ENCODE measurements at regions not wholly inside any gene's neighbourhood (a gene's known extent, or its start where the extent isn't known, plus 50 kb on each side); places are given as distances from the start of the nearest gene placed in this dataset.
A peak's percentile ranks its signal among the peaks of the same experiment; 100 is the strongest.
"Not testable (repeated sequence)": the region's sequence is repeated elsewhere in the genome, so short reads cannot be mapped to it uniquely, and the experiment has no call there.

- no peak for DNase-seq
- no peak for ATAC-seq (ENCODE audit: poor library complexity)
- intact Hi-C loops (cut with DNase I): no loop called here
Measured at GRCh38 chrY:9118704-9119103, 218.6 kb upstream of the TSPY4 start.

DNA sequence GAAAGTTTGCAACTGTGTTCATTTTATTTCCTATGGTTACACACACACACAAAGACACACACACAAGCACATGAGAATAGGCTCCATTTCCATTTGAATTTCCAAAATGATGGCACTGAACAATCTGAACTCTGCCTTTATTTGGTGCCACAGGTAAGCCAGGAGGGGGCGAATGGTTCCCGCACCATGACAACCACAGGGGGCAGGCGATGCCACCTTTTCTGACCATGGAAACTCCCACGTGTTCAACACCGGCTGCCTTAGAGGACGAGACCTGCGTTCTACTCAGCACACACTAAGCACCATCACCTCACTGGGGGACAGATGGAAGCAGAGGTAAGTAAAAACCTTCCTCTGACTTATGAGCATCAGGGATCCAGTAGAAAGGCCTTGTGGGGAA, 212.6 kb upstream of the TSPY4 start:
- ATAC-seq (ENCODE audit: poor library complexity): no peak
- DNase-seq: no peak
- intact Hi-C loops (cut with DNase I): no loop called here

GRCh38 chrY:9126545-9126944, 210.7 kb upstream of the TSPY4 start:
- intact Hi-C loops (cut with DNase I): no loop called here
- DNase-seq: no peak

DNA sequence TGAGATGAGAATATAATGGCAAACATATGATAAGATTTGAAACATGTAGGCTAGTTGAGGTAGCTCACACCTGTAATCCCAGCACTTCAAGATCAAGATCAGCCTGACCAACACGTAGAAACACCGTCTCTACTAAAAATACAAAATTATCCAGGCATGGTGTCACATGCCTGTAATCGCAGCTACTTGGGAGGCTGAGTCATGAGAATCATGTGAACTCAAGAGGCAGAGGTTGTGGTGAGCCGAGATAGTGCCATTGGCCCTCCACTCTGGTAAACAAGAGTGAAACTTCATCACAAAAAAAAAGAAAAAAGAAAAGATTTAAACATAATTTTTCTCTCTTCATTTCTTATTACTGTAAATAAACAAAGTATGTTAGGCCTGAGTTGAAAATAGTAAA, 193.9 kb upstream of the TSPY4 start:
- ATAC-seq (ENCODE audit: poor library complexity); DNase-seq; intact Hi-C loops (cut with DNase I): not testable (repeated sequence)

More at GRCh38 chrY:9126545-9126944, 210.7 kb upstream of the TSPY4 start:
- ATAC-seq (ENCODE audit: poor library complexity): no peak

- ATAC-seq (ENCODE audit: poor library complexity); intact Hi-C loops (cut with DNase I); DNase-seq: not testable (repeated sequence)
Measured at GRCh38 chrY:9154552-9154951, 182.7 kb upstream of the TSPY4 start.

DNA sequence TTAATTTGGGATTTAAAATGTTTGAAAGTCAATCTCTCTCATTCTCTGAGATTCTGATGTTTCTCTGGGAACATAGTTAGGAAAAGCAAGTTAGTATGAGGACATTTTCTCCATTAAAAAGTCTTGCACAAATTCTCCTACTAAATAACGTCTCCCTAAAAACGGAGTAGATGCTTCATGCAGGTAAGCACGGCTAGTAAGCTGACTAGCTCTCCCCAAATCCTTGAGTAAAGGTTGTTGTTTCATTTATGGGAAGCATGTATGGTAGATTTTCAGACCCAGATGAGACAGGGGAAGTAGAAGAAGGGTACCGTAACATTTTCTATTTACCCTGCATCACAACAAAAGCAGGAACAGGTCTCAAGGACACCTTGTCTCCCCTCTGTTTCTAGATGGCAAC, 181.5 kb upstream of the TSPY4 start:
- intact Hi-C loops (cut with DNase I): no loop called here
- ATAC-seq (ENCODE audit: poor library complexity) (no peak), DNase-seq (no peak)

DNA sequence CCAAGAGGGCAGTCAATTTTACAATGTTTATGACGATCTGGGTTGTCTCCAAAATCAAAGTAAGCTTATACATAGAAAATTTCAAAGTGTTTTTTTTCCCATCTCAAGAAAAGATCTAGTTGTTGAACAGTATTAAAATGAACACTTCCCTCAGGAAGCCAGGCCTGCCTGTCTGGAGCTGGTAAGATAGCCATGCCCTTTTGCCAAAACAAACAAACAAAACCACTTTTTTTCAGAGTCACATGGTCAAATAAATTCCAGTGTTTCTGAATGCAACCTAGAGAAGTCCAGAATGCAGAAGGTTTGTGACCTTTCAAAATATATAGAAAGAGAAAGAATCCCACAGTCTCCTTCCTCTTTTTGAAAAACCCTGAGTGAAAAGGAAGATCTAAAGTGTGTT, 178.6 kb upstream of the TSPY4 start:
- DNase-seq: no peak
- ATAC-seq (ENCODE audit: poor library complexity): no peak
- intact Hi-C loops (cut with DNase I): no loop called here

DNA sequence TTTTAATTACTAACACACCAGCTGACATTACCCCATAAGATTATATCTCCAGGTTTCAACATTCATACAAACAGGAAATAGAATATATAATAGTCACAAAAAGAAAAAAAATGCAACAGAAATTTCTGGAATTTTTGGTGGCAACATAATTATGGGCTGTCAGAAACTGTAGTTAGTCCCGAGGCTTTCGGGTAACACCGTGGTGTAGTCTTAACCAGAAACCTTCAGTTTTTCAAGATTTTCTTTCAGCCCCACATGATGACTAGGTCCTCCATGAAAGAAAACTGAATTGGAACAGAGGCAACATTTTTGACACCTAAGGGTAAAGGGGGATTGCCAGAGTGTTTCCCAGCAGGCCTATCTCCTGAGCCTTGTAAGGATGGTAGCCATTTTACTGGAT, 176.9 kb upstream of the TSPY4 start:
- DNase-seq; ATAC-seq (ENCODE audit: poor library complexity); intact Hi-C loops (cut with DNase I): not testable (repeated sequence)

DNA sequence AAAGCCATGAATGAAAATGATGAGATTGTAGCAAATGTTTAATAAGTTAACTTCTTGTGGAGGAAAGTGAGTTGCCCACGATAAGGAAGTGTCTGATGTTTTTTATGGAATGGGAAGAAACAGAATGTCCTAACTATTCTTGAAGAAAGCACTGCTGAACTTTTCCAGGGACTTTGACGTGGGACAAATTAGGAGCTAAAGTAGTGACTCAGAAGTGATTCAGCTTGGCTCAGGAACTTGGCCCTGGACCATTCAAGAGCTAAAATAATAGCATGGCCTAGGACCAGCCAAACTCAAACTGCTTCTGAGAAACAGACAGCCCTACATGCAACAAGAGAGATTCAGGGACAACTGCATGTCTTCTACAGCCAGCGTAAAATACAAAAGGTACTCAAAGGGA, 176.3 kb upstream of the TSPY4 start:
- intact Hi-C loops (cut with DNase I): not testable (repeated sequence)
- DNase-seq (peak; percentile 33), ATAC-seq (ENCODE audit: poor library complexity) (peak; percentile 94)

DNA sequence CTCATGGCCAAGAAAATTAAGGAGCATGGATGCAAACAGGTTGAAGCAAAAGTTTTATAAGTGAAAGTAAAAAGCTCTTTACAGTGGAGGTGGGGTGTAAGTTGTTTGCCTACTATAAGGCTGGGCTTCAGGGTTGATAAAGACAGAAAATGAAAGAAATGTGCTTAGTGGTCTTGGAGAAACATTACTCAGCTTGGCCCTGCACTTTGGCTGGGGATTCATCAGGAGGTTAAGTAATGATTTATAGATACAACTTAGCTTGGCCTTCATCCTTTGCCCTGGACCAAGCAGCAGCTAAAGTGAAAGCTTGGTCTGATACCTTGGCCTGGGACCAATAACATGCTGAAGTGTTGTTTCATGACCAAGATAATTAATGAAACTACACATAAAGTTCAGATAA, 175.3 kb upstream of the TSPY4 start:
- intact Hi-C loops (cut with DNase I); DNase-seq: not testable (repeated sequence)
- ATAC-seq (ENCODE audit: poor library complexity): peak; percentile 55

DNA sequence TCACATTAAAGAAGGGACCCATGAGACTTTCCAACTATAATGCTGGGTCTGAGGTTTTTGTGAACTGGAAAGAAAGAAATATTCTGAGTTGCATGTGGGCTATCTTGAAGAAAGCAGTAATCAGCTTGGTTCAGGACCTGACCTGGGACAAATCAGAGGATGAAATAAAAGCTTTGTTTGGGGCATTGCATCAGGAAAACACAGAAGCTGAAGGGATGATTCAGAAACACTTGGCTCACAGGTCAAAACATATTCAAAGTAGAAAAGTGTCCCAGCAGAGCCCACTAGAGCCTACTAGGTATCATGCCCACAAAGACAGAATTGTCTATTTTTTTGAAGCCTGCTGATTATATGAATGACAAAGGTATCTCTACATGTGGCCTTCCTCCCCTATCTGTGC, 174.8 kb upstream of the TSPY4 start:
- intact Hi-C loops (cut with DNase I); ATAC-seq (ENCODE audit: poor library complexity); DNase-seq: not testable (repeated sequence)

DNA sequence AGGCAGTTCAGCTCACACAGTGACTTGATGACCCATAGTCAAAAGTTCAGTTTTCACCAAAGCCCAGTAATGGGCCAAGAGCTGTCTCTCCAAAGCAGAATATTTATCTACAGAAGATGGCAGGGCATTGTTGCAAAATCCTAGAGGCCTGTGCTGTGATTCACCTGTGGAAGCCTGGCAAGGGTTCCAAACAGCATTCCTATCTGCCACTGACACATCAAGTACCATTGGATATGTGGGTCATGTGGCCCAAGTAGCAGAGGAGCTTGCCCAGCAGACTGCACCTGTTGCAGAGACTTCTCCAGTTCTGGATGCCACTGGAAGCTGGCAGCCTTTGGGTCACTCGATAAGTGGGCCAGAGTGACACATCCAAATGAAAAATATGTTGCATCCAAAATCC, 159.6 kb upstream of the TSPY4 start:
- ATAC-seq (ENCODE audit: poor library complexity); intact Hi-C loops (cut with DNase I); DNase-seq: not testable (repeated sequence)

- intact Hi-C loops (cut with DNase I); DNase-seq: not testable (repeated sequence)
- ATAC-seq (ENCODE audit: poor library complexity): peak; percentile 53
Measured at GRCh38 chrY:9184827-9185226, 152.4 kb upstream of the TSPY4 start.

DNA sequence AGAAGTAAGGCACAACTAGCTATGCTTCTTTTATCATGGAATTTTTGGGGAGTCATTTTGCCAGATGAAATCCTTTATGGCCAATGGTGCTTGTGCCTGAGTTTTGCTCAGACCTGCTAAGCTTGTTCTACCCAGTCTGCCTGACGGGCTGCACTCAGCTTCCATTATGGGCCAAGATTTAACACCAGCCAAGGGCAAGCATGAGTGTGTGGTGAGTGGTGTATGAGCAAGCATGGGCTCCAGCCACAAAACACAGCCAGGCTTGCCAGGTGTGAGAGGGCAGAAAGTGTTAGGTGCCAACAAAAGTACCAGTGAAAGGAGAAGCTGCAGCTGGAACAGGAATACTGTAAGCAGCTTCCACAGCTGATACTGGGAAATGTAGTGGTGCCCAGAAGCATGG, 130.2 kb upstream of the TSPY4 start:
- DNase-seq; intact Hi-C loops (cut with DNase I): not testable (repeated sequence)
- peak; percentile 98 for ATAC-seq (ENCODE audit: poor library complexity)

DNA sequence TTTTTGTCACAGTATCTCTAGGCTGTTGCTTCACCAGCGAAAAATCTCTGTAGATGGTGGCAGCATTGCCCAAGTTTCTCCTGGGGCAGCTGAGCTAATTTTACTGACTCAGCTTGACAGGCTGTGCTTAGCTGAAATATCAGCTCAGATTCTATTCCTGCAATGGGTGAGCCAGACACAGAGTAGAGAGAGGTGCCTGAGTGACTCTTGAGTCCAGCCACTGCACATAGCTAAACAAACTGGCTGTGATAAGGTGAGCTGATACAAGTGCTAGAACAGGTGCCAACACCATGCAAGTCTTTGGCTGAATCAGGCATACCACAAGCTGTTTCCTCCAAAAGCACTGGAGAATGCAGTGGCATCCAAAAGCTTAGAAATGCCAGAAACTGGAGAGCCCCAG, 110.9 kb upstream of the TSPY4 start:
- ATAC-seq (ENCODE audit: poor library complexity) (peak; percentile 93), DNase-seq (no peak)
- intact Hi-C loops (cut with DNase I): no loop called here

- DNase-seq: no peak
- intact Hi-C loops (cut with DNase I): no loop called here
- no peak for ATAC-seq (ENCODE audit: poor library complexity)
Measured at GRCh38 chrY:9257255-9257654, 80.0 kb upstream of the TSPY4 start.

GRCh38 chrY:9257725-9258124, 79.5 kb upstream of the TSPY4 start:
- no peak for ATAC-seq (ENCODE audit: poor library complexity)
- no peak for DNase-seq
- intact Hi-C loops (cut with DNase I): no loop called here

DNA sequence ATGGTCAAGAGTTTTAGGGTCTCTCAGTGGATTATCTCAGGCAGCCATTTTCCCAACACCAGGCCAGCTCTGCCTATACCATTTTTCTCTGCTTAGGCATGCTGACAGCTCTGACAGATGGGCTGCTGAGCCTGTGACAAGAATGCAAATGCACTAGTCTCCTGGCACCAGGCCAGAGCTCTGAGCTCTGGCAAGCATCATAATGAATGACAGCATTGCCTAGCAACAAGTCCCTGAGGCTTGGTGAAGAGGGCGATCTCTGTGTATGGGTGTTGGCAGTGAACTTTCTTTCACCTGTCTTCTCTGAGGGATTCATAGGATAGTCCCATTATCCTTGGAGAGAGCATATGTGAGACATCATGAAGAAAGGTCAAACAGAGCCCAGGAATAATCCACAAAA, 77.9 kb upstream of the TSPY4 start:
- peak; percentile 76 for DNase-seq
- intact Hi-C loops (cut with DNase I): no loop called here
- peak; percentile 97 for ATAC-seq (ENCODE audit: poor library complexity)

DNA sequence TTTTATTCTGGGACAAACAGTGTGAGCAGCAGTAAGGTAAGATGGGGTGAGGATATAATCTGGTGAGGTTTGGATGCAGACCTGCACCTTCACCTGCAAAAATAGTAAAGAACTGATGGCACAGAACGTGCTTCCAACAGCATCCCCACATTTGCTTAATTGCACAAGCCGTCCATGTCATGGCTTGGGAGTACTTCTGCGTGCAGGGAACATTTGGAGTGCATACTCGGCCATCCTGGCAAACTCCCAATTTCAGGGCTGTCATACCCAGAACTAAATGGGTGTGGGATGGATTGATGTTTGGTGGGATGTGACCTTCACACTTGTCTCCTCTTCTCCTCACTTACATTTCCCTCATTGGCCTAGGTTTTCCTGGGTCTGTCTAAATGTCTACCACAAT, 76.8 kb upstream of the TSPY4 start:
- DNase-seq (no peak), ATAC-seq (ENCODE audit: poor library complexity) (peak; percentile 55)
- intact Hi-C loops (cut with DNase I): no loop called here

DNA sequence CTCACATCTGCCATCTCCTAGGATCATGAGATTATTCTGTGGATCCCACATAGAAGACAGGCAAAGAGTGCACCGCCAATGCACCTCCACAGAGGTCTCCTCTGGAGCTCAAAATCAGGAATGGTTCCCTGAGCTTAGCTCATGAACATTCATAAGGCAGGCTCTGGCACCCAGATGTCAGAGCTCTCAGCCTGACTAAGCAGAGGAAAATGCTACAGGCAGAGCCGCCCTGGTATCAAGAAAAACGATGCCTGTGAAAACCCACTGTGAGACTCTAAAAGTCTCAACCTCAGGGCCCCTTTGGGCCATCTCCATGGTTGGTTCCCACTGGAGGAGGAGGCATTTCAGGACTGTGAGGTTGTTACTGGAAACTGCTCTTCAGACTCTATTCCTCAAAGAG, 71.7 kb upstream of the TSPY4 start:
- intact Hi-C loops (cut with DNase I): no loop called here
- ATAC-seq (ENCODE audit: poor library complexity): no peak
- no peak for DNase-seq

- ATAC-seq (ENCODE audit: poor library complexity) (peak; percentile 77), DNase-seq (peak; percentile 36)
- intact Hi-C loops (cut with DNase I): not testable (repeated sequence)
Measured at GRCh38 chrY:9270351-9270750, 66.9 kb upstream of the TSPY4 start.
